ENCODE measurements at regions not wholly inside any gene's neighbourhood (a gene's known extent, or its start where the extent isn't known, plus 50 kb on each side); places are given as distances from the start of the nearest gene placed in this dataset.

GRCh38 chr11:41950470-41951143 lies 491.2 kb upstream of the LRRC4C start:
- TF ChIP-seq CTCF (IDR thresholded peaks at IDR 0.05) = no peak
- TF ChIP-seq POLR2A (IDR thresholded peaks at IDR 0.05; ENCODE audit: low read depth) = no peak
- no peak for TF ChIP-seq POLR2AphosphoS5 (IDR thresholded peaks at IDR 0.05)
- TF ChIP-seq EP300 (IDR thresholded peaks at IDR 0.05) = no peak

All from esophagus muscularis mucosa (tissue), 4 donors.